HepG2 (cell line): ENCODE measurements at regions not wholly inside any gene's neighbourhood (a gene's known extent, or its start where the extent isn't known, plus 50 kb on each side); places are given as distances from the start of the nearest gene placed in this dataset.

Experiments used
- CHD2 ChIP-seq: IDR thresholded peaks from 2 replicates; pipeline ENCODE4 v1.6.1; 2011; ENCODE audit warnings: low read depth, low read length, improper control_type of control experiment
- DNMT1 ChIP-seq: sonication (generic); formaldehyde crosslinking; IDR thresholded peaks from 2 replicates; pipeline ENCODE4 v1.5.1; 2020; ENCODE audit warnings: mild to moderate bottlenecking, missing genetic modification reagents
- DPF2 ChIP-seq: sonication (generic); formaldehyde crosslinking; IDR thresholded peaks from 2 replicates; pipeline ENCODE4 v1.4.0; 2020; ENCODE audit warnings: mild to moderate bottlenecking, low read depth, missing genetic modification reagents, borderline replicate concordance
- EP300 ChIP-seq, 3 experiments: sonication (generic) in 1 of 3; formaldehyde crosslinking in 1 of 3; IDR thresholded peaks; 2 replicates each; pipeline versions ENCODE4 v1.5.1 to v1.6.1; 2011 to 2020; ENCODE audit warnings: low read depth in 2 of 3, low read length in 2 of 3, borderline replicate concordance in 1 of 3, improper control_type of control experiment in 1 of 3, mild to moderate bottlenecking in 1 of 3, missing genetic modification reagents in 1 of 3, moderate library complexity in 1 of 3
- FOSL1 ChIP-seq: sonication (generic); formaldehyde crosslinking; IDR thresholded peaks from 2 replicates; pipeline ENCODE4 v1.9.0; 2021; ENCODE audit warnings: missing genetic modification reagents, borderline replicate concordance
- HOXD1 ChIP-seq: sonication (generic); formaldehyde crosslinking; IDR thresholded peaks from 2 replicates; pipeline ENCODE4 v1.5.0; 2020; ENCODE audit warnings: missing genetic modification reagents
- NR1H2 ChIP-seq: sonication (generic); formaldehyde crosslinking; IDR thresholded peaks from 2 replicates; pipeline ENCODE4 v1.8.1; 2022; ENCODE audit warnings: low read depth, missing genetic modification reagents, borderline replicate concordance
- POLR2AphosphoS5 ChIP-seq: IDR thresholded peaks from 2 replicates; pipeline ENCODE4 v1.6.1; 2012; ENCODE audit warnings: low read depth, low read length
- SP2 ChIP-seq: sonication (generic); formaldehyde crosslinking; IDR thresholded peaks from 2 replicates; pipeline ENCODE4 v1.5.1; 2020; ENCODE audit warnings: mild to moderate bottlenecking, missing genetic modification reagents
- THAP11 ChIP-seq: IDR thresholded peaks from 2 replicates; pipeline ENCODE4 v1.6.1; 2016; ENCODE audit warnings: missing biosample characterization, missing genetic modification reagents
- ZNF761 ChIP-seq: sonication (generic); formaldehyde crosslinking; conservative IDR thresholded peaks from 2 replicates; pipeline ENCODE4 v1.4.0; 2020; ENCODE audit warnings: mild to moderate bottlenecking, missing genetic modification reagents
- TF ChIP-seq, protein P1 (sequence below): sonication (generic); formaldehyde crosslinking; IDR thresholded peaks from 2 replicates; pipeline ENCODE4 v1.5.0; 2020; ENCODE audit warnings: mild to moderate bottlenecking, missing genetic modification reagents, moderate library complexity
- TF ChIP-seq, protein P2 (sequence below): sonication (generic); formaldehyde crosslinking; IDR thresholded peaks from 2 replicates; pipeline ENCODE4 v1.4.0; 2020; ENCODE audit warnings: mild to moderate bottlenecking, missing genetic modification reagents
- TF ChIP-seq, protein P3 (sequence below), 2 experiments: sonication (generic) in 1 of 2; formaldehyde crosslinking in 1 of 2; IDR thresholded peaks; 2 replicates each; pipeline versions ENCODE4 v1.4.0 to v1.6.1; 2016 to 2020; ENCODE audit warnings: borderline replicate concordance in 1 of 2, low read depth in 1 of 2, mild to moderate bottlenecking in 1 of 2, missing genetic modification reagents in 1 of 2

DNA sequence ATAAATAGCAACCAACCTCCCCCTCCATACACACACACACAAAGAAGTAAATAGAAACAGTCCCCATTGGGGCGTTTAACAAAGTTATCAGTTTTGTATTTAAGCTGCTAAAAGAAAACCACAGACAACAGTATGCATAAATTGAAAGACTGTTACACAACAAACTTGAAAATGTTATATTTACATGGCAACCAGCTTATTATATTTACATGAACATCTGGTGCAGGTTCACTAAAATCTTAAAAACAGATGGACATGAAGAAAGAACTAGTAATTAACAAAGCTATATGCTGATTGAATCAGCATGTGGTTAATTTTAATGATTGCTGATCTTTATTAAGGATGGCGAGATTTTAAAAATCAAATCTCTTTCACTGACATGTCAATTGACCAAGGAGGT is 384.7 kb downstream of the LRRIQ3 start:
- no peak for TF ChIP-seq NR1H2 (CRISPR knock-in tag)
- TF ChIP-seq THAP11 (CRISPR knock-in tag) = no peak
- TF ChIP-seq, protein P1, sequence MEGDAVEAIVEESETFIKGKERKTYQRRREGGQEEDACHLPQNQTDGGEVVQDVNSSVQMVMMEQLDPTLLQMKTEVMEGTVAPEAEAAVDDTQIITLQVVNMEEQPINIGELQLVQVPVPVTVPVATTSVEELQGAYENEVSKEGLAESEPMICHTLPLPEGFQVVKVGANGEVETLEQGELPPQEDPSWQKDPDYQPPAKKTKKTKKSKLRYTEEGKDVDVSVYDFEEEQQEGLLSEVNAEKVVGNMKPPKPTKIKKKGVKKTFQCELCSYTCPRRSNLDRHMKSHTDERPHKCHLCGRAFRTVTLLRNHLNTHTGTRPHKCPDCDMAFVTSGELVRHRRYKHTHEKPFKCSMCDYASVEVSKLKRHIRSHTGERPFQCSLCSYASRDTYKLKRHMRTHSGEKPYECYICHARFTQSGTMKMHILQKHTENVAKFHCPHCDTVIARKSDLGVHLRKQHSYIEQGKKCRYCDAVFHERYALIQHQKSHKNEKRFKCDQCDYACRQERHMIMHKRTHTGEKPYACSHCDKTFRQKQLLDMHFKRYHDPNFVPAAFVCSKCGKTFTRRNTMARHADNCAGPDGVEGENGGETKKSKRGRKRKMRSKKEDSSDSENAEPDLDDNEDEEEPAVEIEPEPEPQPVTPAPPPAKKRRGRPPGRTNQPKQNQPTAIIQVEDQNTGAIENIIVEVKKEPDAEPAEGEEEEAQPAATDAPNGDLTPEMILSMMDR (CRISPR knock-in tag) = no peak
- TF ChIP-seq, protein P2, sequence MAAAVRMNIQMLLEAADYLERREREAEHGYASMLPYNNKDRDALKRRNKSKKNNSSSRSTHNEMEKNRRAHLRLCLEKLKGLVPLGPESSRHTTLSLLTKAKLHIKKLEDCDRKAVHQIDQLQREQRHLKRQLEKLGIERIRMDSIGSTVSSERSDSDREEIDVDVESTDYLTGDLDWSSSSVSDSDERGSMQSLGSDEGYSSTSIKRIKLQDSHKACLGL (CRISPR knock-in tag) = no peak
- TF ChIP-seq SP2 (CRISPR knock-in tag) = no peak
- TF ChIP-seq, protein P3, sequence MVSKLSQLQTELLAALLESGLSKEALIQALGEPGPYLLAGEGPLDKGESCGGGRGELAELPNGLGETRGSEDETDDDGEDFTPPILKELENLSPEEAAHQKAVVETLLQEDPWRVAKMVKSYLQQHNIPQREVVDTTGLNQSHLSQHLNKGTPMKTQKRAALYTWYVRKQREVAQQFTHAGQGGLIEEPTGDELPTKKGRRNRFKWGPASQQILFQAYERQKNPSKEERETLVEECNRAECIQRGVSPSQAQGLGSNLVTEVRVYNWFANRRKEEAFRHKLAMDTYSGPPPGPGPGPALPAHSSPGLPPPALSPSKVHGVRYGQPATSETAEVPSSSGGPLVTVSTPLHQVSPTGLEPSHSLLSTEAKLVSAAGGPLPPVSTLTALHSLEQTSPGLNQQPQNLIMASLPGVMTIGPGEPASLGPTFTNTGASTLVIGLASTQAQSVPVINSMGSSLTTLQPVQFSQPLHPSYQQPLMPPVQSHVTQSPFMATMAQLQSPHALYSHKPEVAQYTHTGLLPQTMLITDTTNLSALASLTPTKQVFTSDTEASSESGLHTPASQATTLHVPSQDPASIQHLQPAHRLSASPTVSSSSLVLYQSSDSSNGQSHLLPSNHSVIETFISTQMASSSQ (IDR thresholded peaks at IDR 0.05; ENCODE audit: low read depth) = no peak
- TF ChIP-seq, protein P3 (CRISPR knock-in tag; IDR thresholded peaks at IDR 0.05; ENCODE audit: borderline replicate concordance) = no peak
- no peak for TF ChIP-seq EP300 (IDR thresholded peaks at IDR 0.05; ENCODE audit: low read depth in 2 of 2, low read length in 2 of 2)
- no peak for TF ChIP-seq EP300 (CRISPR knock-in tag; IDR thresholded peaks at IDR 0.05; ENCODE audit: borderline replicate concordance)
- no peak for TF ChIP-seq HOXD1 (CRISPR knock-in tag)
- TF ChIP-seq POLR2AphosphoS5 = no peak
- TF ChIP-seq FOSL1 (CRISPR knock-in tag) = no peak
- TF ChIP-seq DPF2 (CRISPR knock-in tag) = no peak
- TF ChIP-seq ZNF761 (CRISPR knock-in tag) = no peak
- TF ChIP-seq DNMT1 = no peak
- TF ChIP-seq CHD2 = no peak
